Endothelial cell of umbilical vein (primary cell): ENCODE measurements at regions not wholly inside any gene's neighbourhood (a gene's known extent, or its start where the extent isn't known, plus 50 kb on each side); places are given as distances from the start of the nearest gene placed in this dataset.

Source experiments
- BruUV-seq: library from RNA; stranded (reverse); fragments of 400-500 nt; replicated peaks from 2 replicates; lab custom pipeline; 2021; lab: Mats Ljungman, UMichigan
- CTCF ChIA-PET: fragments of 300-600, 350-600 bp; sonication (Branson Sonifier 250); formaldehyde crosslinking; loops from one replicate; lab custom pipeline; 2021; ENCODE audit warnings: antibody characterized with exemption, inconsistent platforms; lab: Charles Lee
- POLR2A ChIA-PET: fragments of 300-600, 350-600 bp; sonication (Branson Sonifier 250); formaldehyde crosslinking; loops from one replicate; lab custom pipeline; 2021; ENCODE audit warnings: antibody characterized with exemption, inconsistent platforms; lab: Charles Lee
- DNase-seq: peaks from one replicate; pipeline ENCODE4 v3.0.0-alpha.2; 2011; ENCODE audit warnings: low read depth, low spot score
- FAIRE-seq: peaks from 2 replicates; lab custom pipeline; 2011; peaks lifted over from hg19 to GRCh38; lab: Jason Lieb, UNC
- H2AFZ ChIP-seq: 2 replicates; pipeline ENCODE4 v1.6.0; 2012; ENCODE audit warnings: low read depth, low read length, control low read depth, inconsistent platforms
- H3K27ac ChIP-seq: 2 replicates; pipeline ENCODE4 v1.5.1; 2011; ENCODE audit warnings: low read depth, mild to moderate bottlenecking, control low read depth, low read length, moderate library complexity; ENCODE audit not compliant: insufficient read depth
- H3K27me3 ChIP-seq, 2 experiments: 2 replicates each; pipeline versions ENCODE4 v1.6.0 to v1.6.1; 2011; ENCODE audit warnings: low read length in 2 of 2, mixed read lengths in 1 of 2; ENCODE audit not compliant: control insufficient read depth in 2 of 2, insufficient read depth in 2 of 2
- H3K36me3 ChIP-seq, 2 experiments: 2 replicates in 1 of 2; 3 replicates in 1 of 2; pipeline ENCODE4 v1.5.1; 2011; ENCODE audit warnings: low read length in 2 of 2, mild to moderate bottlenecking in 1 of 2, moderate library complexity in 1 of 2; ENCODE audit not compliant: control insufficient read depth in 2 of 2, insufficient read depth in 2 of 2; ENCODE audit errors: extremely low read depth in 1 of 2
- H3K4me1 ChIP-seq: 3 replicates; pipeline ENCODE4 v1.5.1; 2011; ENCODE audit warnings: mild to moderate bottlenecking, low read length; ENCODE audit not compliant: control insufficient read depth, insufficient read depth; ENCODE audit errors: extremely low read depth
- H3K4me2 ChIP-seq: 2 replicates; pipeline ENCODE4 v1.6.1; 2011; ENCODE audit warnings: low read length, control low read depth, mixed read lengths; ENCODE audit not compliant: insufficient read depth
- H3K4me3 ChIP-seq, 3 experiments: fragments of 200-600 bp in 1 of 3; sonication (generic), shearing (Covaris generic) in 1 of 3; replicated peaks in 1 of 3; 2 replicates each; pipeline ENCODE4 v1.5.1; 2011 to 2016; ENCODE audit warnings: control low read depth in 3 of 3, low read length in 3 of 3, mild to moderate bottlenecking in 2 of 3, inconsistent platforms in 1 of 3, low read depth in 1 of 3, moderate library complexity in 1 of 3; ENCODE audit not compliant: insufficient read depth in 1 of 3
- H3K79me2 ChIP-seq: 2 replicates; pipeline ENCODE4 v1.6.0; 2012; ENCODE audit warnings: low read length, inconsistent platforms; ENCODE audit not compliant: control insufficient read depth, insufficient read depth
- H3K9ac ChIP-seq: replicated peaks from 2 replicates; pipeline ENCODE3; 2011; ENCODE audit warnings: low read length, control low read depth; ENCODE audit not compliant: insufficient read depth; ENCODE audit errors: extremely low read depth
- H3K9me1 ChIP-seq: replicated peaks from 3 replicates; pipeline ENCODE4 v1.6.0; 2011; ENCODE audit warnings: mild to moderate bottlenecking, low read length; ENCODE audit not compliant: control insufficient read depth, insufficient read depth; ENCODE audit errors: extremely low read depth
- H3K9me3 ChIP-seq: replicated peaks from 2 replicates; pipeline ENCODE4 v1.5.1; 2012; ENCODE audit warnings: low read length, inconsistent platforms; ENCODE audit not compliant: control insufficient read depth, insufficient read depth
- H4K20me1 ChIP-seq: replicated peaks from 2 replicates; pipeline ENCODE3; 2011; ENCODE audit warnings: mild to moderate bottlenecking, low read length; ENCODE audit not compliant: control insufficient read depth, insufficient read depth; ENCODE audit errors: extremely low read depth
- EZH2 ChIP-seq: IDR thresholded peaks from 2 replicates; pipeline ENCODE4 v1.6.1; 2012; ENCODE audit warnings: borderline replicate concordance, low read depth, mild to moderate bottlenecking, moderate library complexity, low read length, inconsistent platforms; ENCODE audit not compliant: severe bottlenecking
- FOS ChIP-seq: IDR thresholded peaks from 2 replicates; pipeline ENCODE4 v1.6.1; 2011; ENCODE audit warnings: mild to moderate bottlenecking, low read length, moderate library complexity, borderline replicate concordance; ENCODE audit not compliant: insufficient read depth
- GATA2 ChIP-seq: IDR thresholded peaks from 2 replicates; pipeline ENCODE4 v1.7.0; 2011; ENCODE audit warnings: low read depth, mild to moderate bottlenecking, moderate library complexity, mixed read lengths, low read length; ENCODE audit not compliant: insufficient read length, insufficient read depth
- JUN ChIP-seq: IDR thresholded peaks from 2 replicates; pipeline ENCODE4 v1.6.1; 2011; ENCODE audit warnings: borderline replicate concordance, low read depth; ENCODE audit not compliant: insufficient read length, insufficient read depth
- MYC ChIP-seq: IDR thresholded peaks from one replicate; pipeline ENCODE4 v1.6.1; 2011; ENCODE audit warnings: mild to moderate bottlenecking, low read depth, low read length
- POLR2A ChIP-seq: IDR thresholded peaks from 2 replicates; pipeline ENCODE4 v1.6.1; 2012; ENCODE audit warnings: low read depth, mild to moderate bottlenecking, control low read depth, low read length
- POLR2AphosphoS5 ChIP-seq: IDR thresholded peaks from 2 replicates; pipeline ENCODE4 v1.6.1; 2012; ENCODE audit warnings: low read depth, mild to moderate bottlenecking, control low read depth, low read length, moderate library complexity; ENCODE audit not compliant: insufficient read depth
- dilution Hi-C: fragments of 300-500 bp; cut with MboI; formaldehyde crosslinking; loops from one replicate; pipeline ENCODE4 v1.15.0; 2019; ENCODE audit warnings: low sequenced_read_pairs; ENCODE audit not compliant: extremely low pct_ligation_motif_present
- intact Hi-C: fragments of 100-400 bp; cut with micrococcal nuclease; formaldehyde crosslinking; loops from one replicate; pipeline ENCODE4 v1.10.0; 2022
- TF ChIP-seq, protein P1 (sequence below), 2 donors: IDR thresholded peaks; 1 replicate in 1 of 2; 2 replicates in 1 of 2; pipeline ENCODE4 v1.5.1; 2011; ENCODE audit warnings: low read length in 2 of 2, mild to moderate bottlenecking in 2 of 2, moderate library complexity in 2 of 2, control low read depth in 1 of 2, inconsistent platforms in 1 of 2, low read depth in 1 of 2; ENCODE audit not compliant: insufficient read depth in 1 of 2; ENCODE audit errors: extremely low read depth in 1 of 2
- TF ChIP-seq, protein P2 (sequence below): IDR thresholded peaks from 2 replicates; pipeline ENCODE4 v1.6.1; 2011; ENCODE audit not compliant: insufficient read depth, insufficient read length

DNA sequence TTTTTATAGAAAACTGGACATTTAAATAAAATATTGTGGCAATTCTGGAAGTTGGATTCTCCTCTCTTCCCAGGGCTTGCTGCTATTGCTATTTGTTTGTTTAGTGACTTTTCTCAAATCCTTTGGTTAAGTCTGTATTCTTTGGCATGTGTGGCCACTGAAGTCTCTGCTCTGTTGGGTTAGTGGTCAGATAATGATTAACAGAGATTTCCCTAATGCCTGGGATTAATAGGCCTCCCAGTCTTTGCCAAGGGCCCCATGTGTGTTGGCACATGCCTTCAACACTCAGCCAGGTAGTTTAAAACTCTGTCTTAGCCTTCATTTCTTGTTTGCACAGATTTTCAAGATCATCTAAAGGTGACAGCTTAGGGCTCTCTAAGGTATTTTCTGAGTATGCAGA lies 92.8 kb upstream of the EPB41L4A start:
- POLR2A ChIA-PET = no interaction called here
- Histone ChIP-seq H3K79me2 (no peaks in the 10 kb centered on the region), H2AFZ (no peak overlapping the region), H3K4me3 (no peak overlapping the region), H3K27me3 (peaks cover 0 to 2% of the 10 kb centered on the region in 2 experiments), H4K20me1 (no peaks in the 10 kb centered on the region), H3K4me2 (no peak overlapping the region), H3K9me3 (no peaks in the 10 kb centered on the region), H3K27ac (no peak overlapping the region), H3K9me1 (no peaks in the 10 kb centered on the region), H3K36me3 (no peaks in the 10 kb centered on the region), H3K4me1 (no peaks in the 10 kb centered on the region), H3K9ac (no peak overlapping the region)
- FAIRE-seq = no peak
- dilution Hi-C loops (no loop called here), intact Hi-C loops (no loop called here)
- no peak for TF ChIP-seq JUN
- TF ChIP-seq EZH2 = no peak
- no peak for TF ChIP-seq MYC
- no peak for TF ChIP-seq POLR2AphosphoS5
- TF ChIP-seq, protein P1, sequence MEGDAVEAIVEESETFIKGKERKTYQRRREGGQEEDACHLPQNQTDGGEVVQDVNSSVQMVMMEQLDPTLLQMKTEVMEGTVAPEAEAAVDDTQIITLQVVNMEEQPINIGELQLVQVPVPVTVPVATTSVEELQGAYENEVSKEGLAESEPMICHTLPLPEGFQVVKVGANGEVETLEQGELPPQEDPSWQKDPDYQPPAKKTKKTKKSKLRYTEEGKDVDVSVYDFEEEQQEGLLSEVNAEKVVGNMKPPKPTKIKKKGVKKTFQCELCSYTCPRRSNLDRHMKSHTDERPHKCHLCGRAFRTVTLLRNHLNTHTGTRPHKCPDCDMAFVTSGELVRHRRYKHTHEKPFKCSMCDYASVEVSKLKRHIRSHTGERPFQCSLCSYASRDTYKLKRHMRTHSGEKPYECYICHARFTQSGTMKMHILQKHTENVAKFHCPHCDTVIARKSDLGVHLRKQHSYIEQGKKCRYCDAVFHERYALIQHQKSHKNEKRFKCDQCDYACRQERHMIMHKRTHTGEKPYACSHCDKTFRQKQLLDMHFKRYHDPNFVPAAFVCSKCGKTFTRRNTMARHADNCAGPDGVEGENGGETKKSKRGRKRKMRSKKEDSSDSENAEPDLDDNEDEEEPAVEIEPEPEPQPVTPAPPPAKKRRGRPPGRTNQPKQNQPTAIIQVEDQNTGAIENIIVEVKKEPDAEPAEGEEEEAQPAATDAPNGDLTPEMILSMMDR (IDR thresholded peaks at IDR 0.05; ENCODE audit: extremely low read depth in 1 of 2, insufficient read depth in 1 of 2, low read depth in 1 of 2, low read length in 2 of 2) = no peak
- TF ChIP-seq POLR2A = no peak
- no peak for TF ChIP-seq GATA2
- TF ChIP-seq FOS = no peak
- TF ChIP-seq, protein P2, sequence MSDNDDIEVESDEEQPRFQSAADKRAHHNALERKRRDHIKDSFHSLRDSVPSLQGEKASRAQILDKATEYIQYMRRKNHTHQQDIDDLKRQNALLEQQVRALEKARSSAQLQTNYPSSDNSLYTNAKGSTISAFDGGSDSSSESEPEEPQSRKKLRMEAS = no peak
- DNase-seq = no peak
- CTCF ChIA-PET = interaction anchor here (2.0 kb wide), 1 partner anchor 20 kb away, joined by 5 read pairs; no protein-coding TSS in a partner anchor
- no TSS peak for BruUV-seq
